Tibial nerve (tissue), 4 donors: ENCODE measurements at regions not wholly inside any gene's neighbourhood (a gene's known extent, or its start where the extent isn't known, plus 50 kb on each side); places are given as distances from the start of the nearest gene placed in this dataset.

ENCODE experiments used
- CTCF ChIP-seq, 5 experiments: fragments of 200-600 bp in 3 of 5; fragments of 450-650 bp in 2 of 5; sonication (generic) in 3 of 5; IDR thresholded peaks; one replicate each; pipeline ENCODE4 v1.5.1; 2016 to 2019; ENCODE audit warnings: antibody characterized with exemption in 5 of 5, mild to moderate bottlenecking in 3 of 5, moderate library complexity in 2 of 5
- EP300 ChIP-seq, 2 donors: sonication (generic); formaldehyde crosslinking; IDR thresholded peaks; one replicate each; pipeline ENCODE4 v1.6.1; 2017; ENCODE audit warnings: antibody characterized with exemption in 2 of 2, mild to moderate bottlenecking in 1 of 2
- POLR2A ChIP-seq, 2 donors: fragments of 450-650 bp; IDR thresholded peaks; one replicate each; pipeline ENCODE4 v1.6.1; 2017; ENCODE audit warnings: antibody characterized with exemption in 2 of 2, mild to moderate bottlenecking in 2 of 2, moderate library complexity in 2 of 2

GRCh38 chr2:5834501-5834900 lies 142.3 kb downstream of the SOX11 start:
- no peak for TF ChIP-seq EP300 (IDR thresholded peaks at IDR 0.05)
- TF ChIP-seq POLR2A (IDR thresholded peaks at IDR 0.05) = no peak
- no peak for TF ChIP-seq CTCF (IDR thresholded peaks at IDR 0.05)
